GM19035 (cell line): ENCODE measurements at regions not wholly inside any gene's neighbourhood (a gene's known extent, or its start where the extent isn't known, plus 50 kb on each side); places are given as distances from the start of the nearest gene placed in this dataset.
A peak's percentile ranks its signal among the peaks of the same experiment; 100 is the strongest.
"Not testable (repeated sequence)": the region's sequence is repeated elsewhere in the genome, so short reads cannot be mapped to it uniquely, and the experiment has no call there.

ENCODE experiments used
- ATAC-seq: cut with Tn5 transposase; IDR thresholded peaks from one replicate; pipeline ENCODE4 v1.9.1; 2021; ENCODE audit not compliant: unreplicated experiment

- ATAC-seq: no peak
Observed at GRCh38 chr2:126288362-126288761, 367.6 kb upstream of the GYPC start.

- not testable (repeated sequence) for ATAC-seq
Observed at GRCh38 chr2:126293962-126294361, 362.0 kb upstream of the GYPC start.

DNA sequence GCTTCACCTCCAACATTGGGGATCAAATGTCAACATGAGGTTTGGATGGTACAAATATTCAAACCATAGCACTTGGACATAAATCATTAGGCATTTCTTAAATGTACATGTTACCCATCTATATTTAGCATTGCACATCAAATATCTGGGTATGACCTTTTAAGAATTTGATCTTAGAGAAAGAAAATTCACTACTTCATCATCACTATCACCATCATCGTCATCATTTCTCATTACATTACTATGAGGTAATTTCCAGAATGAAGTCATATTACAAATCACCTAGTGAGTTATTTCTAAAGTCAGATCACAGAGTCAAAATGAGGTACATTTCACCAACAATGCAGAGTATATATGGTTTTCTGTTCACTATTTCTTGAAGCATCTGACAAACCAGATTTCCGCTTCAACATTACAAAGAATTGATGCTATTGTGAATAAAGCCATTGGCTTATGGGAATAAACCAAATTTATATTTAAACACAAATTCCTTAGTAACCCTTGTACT lies 356.4 kb upstream of the GYPC start:
- no peak for ATAC-seq

DNA sequence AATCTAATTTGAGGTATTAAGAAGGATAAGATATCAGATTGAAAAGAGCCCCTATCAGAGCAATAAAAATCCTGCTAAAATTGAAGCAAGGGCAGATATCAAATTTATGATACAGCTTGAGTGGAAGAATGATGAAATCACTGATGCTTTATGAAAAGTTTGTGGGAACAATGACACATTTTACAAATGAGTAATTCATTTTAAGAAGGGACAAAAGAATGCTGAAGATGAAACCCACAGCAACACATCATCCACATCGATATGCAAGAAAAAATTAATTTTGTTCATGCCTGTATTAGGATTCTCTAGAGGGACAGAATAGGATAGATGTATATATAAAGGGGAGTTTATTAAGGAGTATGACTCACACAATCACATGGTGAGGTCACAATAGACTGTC lies 355.6 kb upstream of the GYPC start:
- no peak for ATAC-seq

- no peak for ATAC-seq
Observed at GRCh38 chr2:126302043-126302442, 353.9 kb upstream of the GYPC start.

DNA sequence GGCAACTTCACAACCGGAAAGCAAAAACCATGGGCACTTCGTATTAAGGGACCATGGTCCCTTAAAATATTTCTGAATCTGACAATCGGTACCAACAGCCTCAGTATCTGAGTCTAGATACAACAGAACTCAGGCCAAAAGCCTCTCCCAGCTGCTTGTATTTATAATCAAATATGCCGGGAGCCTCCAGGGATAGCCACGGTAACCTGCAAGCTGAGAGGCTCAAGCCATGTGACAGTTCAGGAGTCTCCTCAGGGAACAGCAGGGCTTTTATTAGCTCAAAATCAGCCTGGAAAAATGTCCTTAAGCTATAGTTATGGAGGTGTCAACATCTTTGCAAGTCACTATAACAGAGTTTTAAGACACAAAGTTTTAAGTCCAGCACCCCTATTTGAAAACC lies 352.8 kb upstream of the GYPC start:
- ATAC-seq: no peak

- no peak for ATAC-seq
Observed at GRCh38 chr2:126304154-126304553, 351.8 kb upstream of the GYPC start.

GRCh38 chr2:126306539-126306938 lies 349.4 kb upstream of the GYPC start:
- ATAC-seq: no peak

DNA sequence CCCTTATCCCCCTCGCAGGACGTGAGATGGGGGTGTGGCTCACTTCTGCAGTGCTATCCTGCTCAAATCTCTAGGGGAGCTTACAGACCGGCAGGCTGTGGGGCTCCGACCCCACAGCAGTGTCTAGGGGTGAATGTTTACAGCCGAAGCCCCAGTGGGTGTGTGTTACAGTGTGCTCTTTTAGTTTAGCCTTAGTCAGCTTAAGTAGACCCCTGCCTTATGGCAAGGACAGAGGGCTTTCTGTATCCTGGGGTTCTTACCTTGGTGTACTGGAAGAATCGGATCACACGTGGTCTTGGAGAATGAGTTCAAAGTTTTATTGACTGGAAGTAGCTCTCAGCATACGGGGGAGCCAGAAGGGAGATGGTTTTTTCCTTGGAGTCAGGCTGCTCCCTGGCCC lies 348.2 kb upstream of the GYPC start:
- ATAC-seq: peak; percentile 3

DNA sequence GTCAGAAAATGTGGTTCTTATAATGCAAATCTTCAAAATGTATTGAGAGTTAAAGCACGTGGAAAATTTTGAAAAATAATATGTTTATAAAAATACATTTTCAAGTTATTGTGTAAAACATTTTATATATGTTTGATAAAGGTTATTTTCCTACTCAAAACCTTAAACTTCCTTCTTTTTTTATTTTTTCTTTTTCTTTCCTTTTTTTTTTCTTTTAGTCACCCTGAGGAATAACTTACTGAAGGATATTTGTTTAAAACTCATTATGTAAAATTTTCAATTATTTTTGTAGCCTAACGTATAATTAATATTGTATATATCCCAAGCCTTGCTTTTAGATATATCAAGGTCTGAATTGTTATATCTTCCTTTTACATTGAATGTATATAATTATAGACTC lies 346.8 kb upstream of the GYPC start:
- ATAC-seq: no peak

GRCh38 chr2:126312579-126312978 lies 343.4 kb upstream of the GYPC start:
- ATAC-seq: no peak

- ATAC-seq: no peak
Observed at GRCh38 chr2:126315828-126316227, 340.1 kb upstream of the GYPC start.

DNA sequence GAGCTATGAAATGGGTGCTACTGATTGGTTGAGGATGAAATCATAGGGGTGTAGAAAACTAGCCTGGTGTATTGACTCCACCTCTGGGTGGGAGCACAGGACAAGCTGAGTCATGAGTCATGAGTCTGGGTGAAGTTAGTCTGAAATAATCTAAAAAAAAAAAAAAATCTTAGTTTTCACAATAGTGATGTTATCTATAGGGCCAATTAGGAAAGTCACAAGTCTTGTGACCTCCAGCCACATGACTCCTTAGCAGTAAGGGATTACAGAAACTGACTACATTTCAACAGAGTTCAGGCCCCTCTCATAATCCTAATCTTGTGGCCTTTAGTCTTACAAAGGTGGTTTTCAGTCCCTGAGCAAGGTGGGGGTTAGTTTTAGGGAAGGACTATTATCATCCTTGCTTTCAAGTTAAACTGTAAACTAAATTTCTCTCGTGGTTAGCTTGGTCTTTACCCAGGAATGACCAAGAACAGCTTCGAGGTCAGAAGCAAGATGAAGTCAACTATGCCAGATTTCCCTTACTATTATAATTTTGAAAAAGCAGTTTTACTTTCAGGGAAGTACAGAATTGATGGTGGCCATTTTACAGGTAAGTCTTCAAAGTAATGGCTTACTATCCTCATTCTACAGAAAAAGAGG lies 338.0 kb upstream of the GYPC start:
- no peak for ATAC-seq

GRCh38 chr2:126322342-126322741 lies 333.6 kb upstream of the GYPC start:
- no peak for ATAC-seq

GRCh38 chr2:126325202-126325601 lies 330.8 kb upstream of the GYPC start:
- ATAC-seq: no peak

DNA sequence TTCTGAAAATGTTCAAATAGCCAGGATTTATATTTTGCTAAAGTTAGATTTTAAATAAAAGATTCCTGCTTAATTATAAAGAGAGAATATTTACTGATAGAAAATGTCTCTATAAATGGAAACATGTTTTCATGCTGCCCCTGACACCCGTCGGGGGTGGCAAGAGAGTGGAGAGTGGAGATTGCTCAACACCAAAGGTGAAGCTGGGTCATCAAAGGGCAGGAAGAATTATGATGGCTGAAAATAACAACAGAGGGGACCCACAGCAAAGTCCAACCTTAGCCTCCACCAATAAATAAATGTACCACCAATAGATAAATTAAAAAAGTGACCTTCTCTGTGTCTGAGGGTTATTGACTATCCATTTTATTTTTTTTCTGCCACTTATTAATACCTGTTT lies 326.8 kb upstream of the GYPC start:
- ATAC-seq: no peak

DNA sequence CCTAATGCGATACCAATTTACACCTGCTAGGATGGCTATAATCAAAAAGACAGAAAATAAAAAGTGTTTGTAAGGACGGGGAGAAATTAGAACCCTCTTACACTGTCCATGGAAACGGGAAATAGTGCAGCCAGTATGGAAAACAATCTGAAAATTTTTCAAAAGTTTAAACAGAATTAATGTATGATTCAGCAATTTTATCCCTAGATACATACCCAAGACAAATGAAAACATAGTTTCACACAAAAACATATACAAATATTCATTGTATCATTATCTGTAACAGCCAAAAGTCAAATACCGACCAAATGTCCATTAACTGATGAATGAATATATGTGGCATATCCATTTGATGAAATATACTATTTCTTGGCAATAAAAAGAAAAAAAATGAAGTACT lies 313.5 kb upstream of the GYPC start:
- no peak for ATAC-seq

GRCh38 chr2:126343136-126343535 lies 312.8 kb upstream of the GYPC start:
- no peak for ATAC-seq

DNA sequence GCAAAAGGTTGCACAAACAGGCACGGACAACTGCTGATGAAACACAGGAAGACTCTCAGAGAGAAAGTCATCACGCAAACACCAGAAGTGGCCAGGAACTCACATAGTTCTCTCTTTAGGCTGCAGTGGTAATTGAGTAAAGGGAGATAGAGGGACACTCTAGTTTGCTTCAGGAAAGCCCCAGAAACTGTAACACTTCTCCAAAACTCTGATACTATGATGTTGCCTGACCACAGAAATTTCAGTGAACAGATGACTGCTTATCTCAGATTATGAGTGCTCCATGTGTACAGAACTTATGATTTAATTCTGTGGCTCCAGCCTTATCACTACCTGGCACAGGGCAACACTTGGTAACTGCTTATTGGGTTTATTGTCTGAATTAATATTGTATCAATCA lies 311.5 kb upstream of the GYPC start:
- ATAC-seq: no peak

DNA sequence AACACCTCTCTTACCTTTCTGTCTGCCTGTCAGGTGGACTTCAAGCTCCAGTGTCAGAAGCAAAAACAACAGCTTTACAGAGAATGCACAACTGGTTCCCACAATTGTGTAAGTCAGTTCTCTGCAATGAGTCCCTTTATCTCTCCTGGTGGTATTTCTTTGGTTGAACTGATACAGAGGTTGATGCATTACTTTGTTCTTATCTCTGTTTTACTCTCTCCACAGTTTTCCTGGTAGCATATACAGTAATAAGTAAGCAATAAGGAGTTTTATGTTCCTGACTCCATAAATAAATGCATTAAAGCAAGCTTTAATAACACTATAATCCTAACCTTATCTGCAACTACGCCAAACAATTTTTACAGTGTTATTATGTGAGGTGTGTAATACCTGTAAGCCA lies 310.3 kb upstream of the GYPC start:
- ATAC-seq: no peak

DNA sequence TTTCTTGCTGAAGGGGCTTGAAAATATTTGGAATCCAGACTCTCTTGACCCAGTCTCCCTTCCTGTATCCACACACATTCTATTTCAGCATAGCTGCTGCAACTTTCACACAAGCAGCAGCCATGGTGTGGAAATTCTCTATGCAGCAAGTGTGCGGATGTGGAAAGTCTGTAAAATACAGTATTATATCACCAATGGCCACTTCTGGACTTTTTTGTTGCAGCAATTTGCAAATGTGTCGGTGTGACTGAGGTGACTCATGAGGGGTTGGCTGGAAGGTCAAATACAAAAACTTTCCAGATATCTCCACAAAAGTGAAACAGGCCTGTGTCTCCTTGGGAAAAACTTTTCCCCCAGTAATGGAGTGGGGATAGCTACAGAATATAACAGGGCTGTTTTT lies 299.3 kb upstream of the GYPC start:
- ATAC-seq: no peak

DNA sequence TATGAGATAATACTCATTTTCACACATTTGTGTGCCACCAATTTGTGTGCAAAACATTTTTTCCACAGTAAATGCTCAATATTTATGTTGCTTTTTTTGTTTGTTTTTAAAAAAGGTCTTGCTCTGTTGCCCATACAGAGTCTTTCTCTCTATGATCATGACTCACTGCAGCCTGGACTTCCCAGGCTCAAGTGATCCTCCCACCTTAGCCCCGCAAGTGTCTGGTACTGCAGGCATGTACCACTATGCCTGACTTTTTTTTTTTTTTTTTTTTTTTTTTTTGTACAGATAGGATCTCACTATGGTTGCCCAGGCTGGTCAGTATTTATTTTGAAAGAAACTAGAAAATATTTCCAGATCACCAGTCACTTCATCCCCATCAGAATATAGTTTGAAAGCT lies 297.8 kb upstream of the GYPC start:
- ATAC-seq: no peak

DNA sequence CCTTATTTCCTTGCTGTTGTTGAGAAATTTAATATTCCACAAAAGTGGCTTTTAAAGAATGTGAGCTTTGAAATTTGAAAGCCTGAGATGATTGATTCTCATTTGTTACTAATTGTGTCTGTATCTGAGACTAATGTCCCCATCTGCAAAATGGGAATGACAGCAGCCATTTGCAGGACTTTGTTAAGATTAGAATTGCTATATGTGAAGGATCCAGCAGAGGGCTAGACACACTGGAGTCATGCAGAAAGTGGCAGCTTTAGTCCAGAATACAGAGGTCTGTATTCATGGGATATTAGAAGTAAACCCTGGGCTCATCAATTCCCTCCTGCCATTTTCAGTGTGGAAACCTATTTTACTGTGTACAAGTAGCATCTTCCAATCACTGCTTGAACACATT lies 296.5 kb upstream of the GYPC start:
- peak; percentile 70 for ATAC-seq
